ENCODE measurements at regions not wholly inside any gene's neighbourhood (a gene's known extent, or its start where the extent isn't known, plus 50 kb on each side); places are given as distances from the start of the nearest gene placed in this dataset.

GRCh38 chr2:128736046-128736688 lies 417.5 kb upstream of the HS6ST1 start:
- Histone ChIP-seq H3K4me1 (ENCODE audit: low read length) (peaks cover 7% of the 10 kb centered on the region; the same call in 1 of the 2 replicates), H4K20me1 (ENCODE audit: insufficient read depth, low read length) (no peaks in the 10 kb centered on the region), H3K36me3 (replicated peaks; ENCODE audit: low read depth, low read length) (no peaks in the 10 kb centered on the region), H2AFZ (ENCODE audit: low read depth, low read length) (no peak overlapping the region), H3K9ac (ENCODE audit: low read length) (no peak overlapping the region), H3K27me3 (ENCODE audit: low read depth, low read length) (peaks cover 24% of the 10 kb centered on the region), H3K9me3 (ENCODE audit: insufficient read depth, low read length) (no peaks in the 10 kb centered on the region), H3K4me3 (ENCODE audit: low read length) (no peak overlapping the region), H3K79me2 (ENCODE audit: low read length) (no peaks in the 10 kb centered on the region), H3K27ac (ENCODE audit: low read length) (no peak overlapping the region), H3K4me2 (ENCODE audit: low read length) (peak overlapping the region; percentile 74)
- TF ChIP-seq CTCF (IDR thresholded peaks at IDR 0.05; ENCODE audit: low read depth, low read length): no peak
- no peak for TF ChIP-seq EZH2phosphoT487 (IDR thresholded peaks at IDR 0.05; ENCODE audit: low read depth)

- Histone ChIP-seq H3K4me1 (ENCODE audit: low read length) (peaks cover 7% of the 10 kb centered on the region; the same call in 1 of the 2 replicates), H3K27me3 (ENCODE audit: low read depth, low read length) (peaks cover 27% of the 10 kb centered on the region), H3K36me3 (replicated peaks; ENCODE audit: low read depth, low read length) (no peaks in the 10 kb centered on the region), H3K9ac (ENCODE audit: low read length) (no peak overlapping the region), H3K27ac (ENCODE audit: low read length) (no peak overlapping the region), H3K4me2 (ENCODE audit: low read length) (peak overlapping the region; percentile 74), H3K9me3 (ENCODE audit: insufficient read depth, low read length) (no peaks in the 10 kb centered on the region), H4K20me1 (ENCODE audit: insufficient read depth, low read length) (no peaks in the 10 kb centered on the region), H3K4me3 (ENCODE audit: low read length) (peak overlapping the region; percentile 67), H3K79me2 (ENCODE audit: low read length) (no peaks in the 10 kb centered on the region), H2AFZ (ENCODE audit: low read depth, low read length) (peak overlapping the region; percentile 84)
- TF ChIP-seq EZH2phosphoT487 (IDR thresholded peaks at IDR 0.05; ENCODE audit: low read depth): no peak
- peak; percentile 91 for TF ChIP-seq CTCF (IDR thresholded peaks at IDR 0.05; ENCODE audit: low read depth, low read length)
These were observed 418.2 kb upstream of the HS6ST1 start for GRCh38 chr2:128736689-128737545.

- Histone ChIP-seq H3K36me3 (replicated peaks; ENCODE audit: low read depth, low read length) (no peaks in the 10 kb centered on the region), H3K4me2 (ENCODE audit: low read length) (no peak overlapping the region), H3K4me3 (ENCODE audit: low read length) (no peak overlapping the region), H3K27ac (ENCODE audit: low read length) (no peak overlapping the region), H2AFZ (ENCODE audit: low read depth, low read length) (no peak overlapping the region), H3K4me1 (ENCODE audit: low read length) (peaks cover 7% of the 10 kb centered on the region; the same call in 1 of the 2 replicates), H3K27me3 (ENCODE audit: low read depth, low read length) (peaks cover 28% of the 10 kb centered on the region), H3K9ac (ENCODE audit: low read length) (no peak overlapping the region), H4K20me1 (ENCODE audit: insufficient read depth, low read length) (no peaks in the 10 kb centered on the region), H3K9me3 (ENCODE audit: insufficient read depth, low read length) (no peaks in the 10 kb centered on the region), H3K79me2 (ENCODE audit: low read length) (no peaks in the 10 kb centered on the region)
- TF ChIP-seq EZH2phosphoT487 (IDR thresholded peaks at IDR 0.05; ENCODE audit: low read depth) (no peak), CTCF (IDR thresholded peaks at IDR 0.05; ENCODE audit: low read depth, low read length) (no peak)
These were observed 418.8 kb upstream of the HS6ST1 start for GRCh38 chr2:128737546-128737826.

- no peaks in the 10 kb centered on the region for H4K20me1 ChIP-seq (ENCODE audit: insufficient read depth, low read length)
- H3K4me1 ChIP-seq (ENCODE audit: low read length): no peaks in the 10 kb centered on the region
- no peak for TF ChIP-seq CTCF (IDR thresholded peaks at IDR 0.05; ENCODE audit: low read depth, low read length)
- TF ChIP-seq EZH2phosphoT487 (IDR thresholded peaks at IDR 0.05; ENCODE audit: low read depth): no peak
- peaks cover 26% of the 10 kb centered on the region for H3K27me3 ChIP-seq (ENCODE audit: low read depth, low read length)
- H2AFZ ChIP-seq (ENCODE audit: low read depth, low read length): no peak overlapping the region
- H3K4me3 ChIP-seq (ENCODE audit: low read length): no peak overlapping the region
- no peaks in the 10 kb centered on the region for H3K79me2 ChIP-seq (ENCODE audit: low read length)
- H3K27ac ChIP-seq (ENCODE audit: low read length): no peak overlapping the region
- no peaks in the 10 kb centered on the region for H3K9me3 ChIP-seq (ENCODE audit: insufficient read depth, low read length)
- no peak overlapping the region for H3K9ac ChIP-seq (ENCODE audit: low read length)
- H3K4me2 ChIP-seq (ENCODE audit: low read length): no peak overlapping the region
- no peaks in the 10 kb centered on the region for H3K36me3 ChIP-seq (replicated peaks; ENCODE audit: low read depth, low read length)
These were observed 419.9 kb upstream of the HS6ST1 start for GRCh38 chr2:128738446-128739110.
